Fibroblast of skin of right biceps (primary cell): ENCODE measurements at regions not wholly inside any gene's neighbourhood (a gene's known extent, or its start where the extent isn't known, plus 50 kb on each side); places are given as distances from the start of the nearest gene placed in this dataset.
A peak's percentile ranks its signal among the peaks of the same experiment; 100 is the strongest.

Experiments used
- DNase-seq: peaks from one replicate; pipeline ENCODE4 v3.0.0-alpha.2; 2013

GRCh38 chr11:110824912-110825620, 112.8 kb upstream of the ARHGAP20 start:
- DNase-seq: no peak

GRCh38 chr11:110818032-110818687, 105.9 kb upstream of the ARHGAP20 start:
- DNase-seq: peak; percentile 62

GRCh38 chr11:110812086-110812733, 100.0 kb upstream of the ARHGAP20 start:
- no peak for DNase-seq

GRCh38 chr11:110809417-110810199, 97.4 kb upstream of the ARHGAP20 start:
- no peak for DNase-seq

GRCh38 chr11:110808248-110808647, 96.0 kb upstream of the ARHGAP20 start:
- no peak for DNase-seq

GRCh38 chr11:110807801-110808200, 95.6 kb upstream of the ARHGAP20 start:
- no peak for DNase-seq

GRCh38 chr11:110805756-110806155, 93.5 kb upstream of the ARHGAP20 start:
- no peak for DNase-seq

- no peak for DNase-seq
Measured at GRCh38 chr11:110802162-110802561, 89.9 kb upstream of the ARHGAP20 start.

GRCh38 chr11:110801328-110801727, 89.1 kb upstream of the ARHGAP20 start:
- no peak for DNase-seq

- DNase-seq: no peak
Measured at GRCh38 chr11:110798201-110798900, 86.1 kb upstream of the ARHGAP20 start.

GRCh38 chr11:110797453-110797852, 85.2 kb upstream of the ARHGAP20 start:
- DNase-seq: peak; percentile 12

GRCh38 chr11:110795112-110795624, 82.9 kb upstream of the ARHGAP20 start:
- DNase-seq: no peak

GRCh38 chr11:110793556-110793955, 81.3 kb upstream of the ARHGAP20 start:
- DNase-seq: no peak

GRCh38 chr11:110791621-110792020, 79.4 kb upstream of the ARHGAP20 start:
- DNase-seq: no peak

GRCh38 chr11:110787680-110788079, 75.4 kb upstream of the ARHGAP20 start:
- DNase-seq: no peak

GRCh38 chr11:110786226-110786902, 74.1 kb upstream of the ARHGAP20 start:
- DNase-seq: no peak

GRCh38 chr11:110785398-110785797, 73.2 kb upstream of the ARHGAP20 start:
- no peak for DNase-seq

- DNase-seq: no peak
Measured at GRCh38 chr11:110782616-110783015, 70.4 kb upstream of the ARHGAP20 start.

GRCh38 chr11:110779108-110779507, 66.9 kb upstream of the ARHGAP20 start:
- DNase-seq: no peak

- DNase-seq: no peak
Measured at GRCh38 chr11:110778343-110778742, 66.1 kb upstream of the ARHGAP20 start.

- peak; percentile 48 for DNase-seq
Measured at GRCh38 chr11:110777775-110778174, 65.5 kb upstream of the ARHGAP20 start.

- no peak for DNase-seq
Measured at GRCh38 chr11:110776081-110776480, 63.8 kb upstream of the ARHGAP20 start.
